HCT116 (cell line): ENCODE measurements at regions not wholly inside any gene's neighbourhood (a gene's known extent, or its start where the extent isn't known, plus 50 kb on each side); places are given as distances from the start of the nearest gene placed in this dataset.

Source experiments
- ATAC-seq: fragments of 200-7000 bp; cut with Tn5 transposase; 2 replicates; pipeline ENCODE4 v1.9.1; 2020; ENCODE audit warnings: mild to moderate bottlenecking, moderate library complexity
- BruUV-seq: library from RNA; stranded (reverse); fragments of 400-500 nt; replicated peaks from 2 replicates; lab custom pipeline; 2021; lab: Mats Ljungman, UMichigan
- CTCF ChIA-PET: fragments of 300-600 bp; sonication (Branson Sonifier 250); formaldehyde crosslinking; loops from one replicate; lab custom pipeline; 2021; ENCODE audit warnings: antibody characterized with exemption; lab: Charles Lee
- POLR2A ChIA-PET: fragments of 300-600, 350-600 bp; sonication (Branson Sonifier 250); formaldehyde crosslinking; loops from one replicate; lab custom pipeline; 2021; ENCODE audit warnings: antibody characterized with exemption; lab: Charles Lee
- RAD21 ChIA-PET, 2 experiments: fragments of 300-600 bp; sonication (Branson Sonifier 250); formaldehyde crosslinking; loops; one replicate each; lab custom pipeline; 2023; ENCODE audit warnings: low total read pairs in 2 of 2; ENCODE audit not compliant: uncharacterized antibody in 2 of 2, unreplicated experiment in 2 of 2, low non-redundant PET in 1 of 2; lab: Charles Lee
- DNase-seq: peaks from one replicate; pipeline ENCODE4 v3.0.0-alpha.2; 2010; ENCODE audit warnings: low read depth, low spot score
- H2AFZ ChIP-seq: fragments of 200-600 bp; shearing (Covaris generic), sonication (generic); 2 replicates; pipeline ENCODE4 v1.6.1; 2017; ENCODE audit warnings: low read depth, mixed run types, mixed read lengths, antibody characterized with exemption, low read length; ENCODE audit not compliant: poor library complexity, severe bottlenecking
- H3K27ac ChIP-seq: 2 replicates; pipeline ENCODE4 v1.5.1; 2012; ENCODE audit warnings: low read depth, low read length
- H3K27me3 ChIP-seq: fragments of 200-600 bp; sonication (generic); 2 replicates; pipeline ENCODE4 v1.6.1; 2016; ENCODE audit warnings: mixed run types, low read length, mixed read lengths; ENCODE audit not compliant: insufficient read depth
- H3K36me3 ChIP-seq, 2 experiments: fragments of 200-500 bp in 1 of 2; fragments of 200-600 bp in 1 of 2; sonication (Bioruptor generic) in 1 of 2; sonication (generic) in 1 of 2; 2 replicates each; pipeline versions ENCODE4 v1.5.1 to v1.6.1; 2014 to 2016; ENCODE audit warnings: low read length in 2 of 2, inconsistent platforms in 1 of 2, mixed read lengths in 1 of 2, mixed run types in 1 of 2; ENCODE audit not compliant: insufficient read depth in 2 of 2, control insufficient read depth in 1 of 2
- H3K4me1 ChIP-seq, 2 experiments: fragments of 200-600 bp in 1 of 2; sonication (generic) in 1 of 2; 2 replicates each; pipeline versions ENCODE4 v1.5.1 to v1.6.1; 2012 to 2017; ENCODE audit warnings: low read length in 2 of 2, inconsistent platforms in 1 of 2, mild to moderate bottlenecking in 1 of 2, mixed read lengths in 1 of 2, mixed run types in 1 of 2, moderate library complexity in 1 of 2; ENCODE audit not compliant: insufficient read depth in 2 of 2, control insufficient read depth in 1 of 2
- H3K4me2 ChIP-seq: fragments of 200-600 bp; sonication (generic); 2 replicates; pipeline ENCODE4 v1.6.1; 2017; ENCODE audit warnings: mixed run types, low read length, mixed read lengths
- H3K4me3 ChIP-seq, 2 experiments: fragments of 200-600 bp in 1 of 2; sonication (generic) in 1 of 2; replicated peaks in 1 of 2; 2 replicates each; pipeline ENCODE4 v1.5.1; 2011 to 2016; ENCODE audit warnings: low read length in 2 of 2, control low read depth in 1 of 2, low read depth in 1 of 2, mild to moderate bottlenecking in 1 of 2, mixed read lengths in 1 of 2, mixed run types in 1 of 2
- H3K79me2 ChIP-seq: fragments of 200-600 bp; sonication (generic); 2 replicates; pipeline ENCODE4 v1.6.1; 2017; ENCODE audit warnings: mild to moderate bottlenecking, mixed run types, low read length, moderate library complexity, mixed read lengths; ENCODE audit not compliant: insufficient read depth
- H3K9ac ChIP-seq: fragments of 200-600 bp; sonication (generic); 2 replicates; pipeline ENCODE4 v1.6.1; 2016; ENCODE audit warnings: low read length, mixed read lengths
- H3K9me2 ChIP-seq: fragments of 200-600 bp; sonication (generic), shearing (Covaris generic); 2 replicates; pipeline ENCODE4 v1.6.1; 2017; ENCODE audit warnings: mixed run types, mild to moderate bottlenecking, moderate library complexity; ENCODE audit not compliant: insufficient read depth
- H3K9me3 ChIP-seq, 2 experiments: fragments of 200-500 bp in 1 of 2; fragments of 200-600 bp in 1 of 2; sonication (Bioruptor generic) in 1 of 2; sonication (generic) in 1 of 2; 2 replicates each; pipeline ENCODE4 v1.6.1; 2014 to 2017; ENCODE audit warnings: low read length in 2 of 2, mixed read lengths in 2 of 2, inconsistent platforms in 1 of 2, low read depth in 1 of 2, mild to moderate bottlenecking in 1 of 2, mixed run types in 1 of 2, moderate library complexity in 1 of 2; ENCODE audit not compliant: control insufficient read depth in 1 of 2, insufficient read depth in 1 of 2
- H4K20me1 ChIP-seq: fragments of 200-600 bp; sonication (generic), shearing (Covaris generic); 2 replicates; pipeline ENCODE4 v1.6.1; 2017; ENCODE audit warnings: mixed run types, mild to moderate bottlenecking, moderate library complexity; ENCODE audit not compliant: insufficient read depth
- CBX3 ChIP-seq: IDR thresholded peaks from 2 replicates; pipeline ENCODE4 v1.6.1; 2012; ENCODE audit warnings: low read depth
- FOSL1 ChIP-seq: IDR thresholded peaks from 2 replicates; pipeline ENCODE4 v1.6.1; 2012; ENCODE audit warnings: low read depth
- JUND ChIP-seq: IDR thresholded peaks from 2 replicates; pipeline ENCODE4 v1.6.1; 2012
- SP1 ChIP-seq: IDR thresholded peaks from 2 replicates; pipeline ENCODE4 v1.6.1; 2012; ENCODE audit warnings: low read depth
- ZFX ChIP-seq: fragments of 450-650 bp; IDR thresholded peaks from 2 replicates; pipeline ENCODE4 v1.6.1; 2017
- ZNF274 ChIP-seq: fragments of 200-500 bp; sonication (Bioruptor generic); IDR thresholded peaks from 2 replicates; pipeline ENCODE4 v1.6.1; 2014; ENCODE audit warnings: mild to moderate bottlenecking, low read depth, low read length, inconsistent platforms
- intact Hi-C: fragments of 100-400 bp; cut with micrococcal nuclease; formaldehyde crosslinking; loops from 2 replicates; pipeline ENCODE4 v1.10.0; 2022
- TF ChIP-seq, protein P1 (sequence below): IDR thresholded peaks from 2 replicates; pipeline ENCODE4 v1.6.1; 2012; ENCODE audit warnings: low read depth
- TF ChIP-seq, protein P2 (sequence below): IDR thresholded peaks from 2 replicates; pipeline ENCODE4 v1.6.1; 2011; ENCODE audit warnings: mild to moderate bottlenecking, low read length, moderate library complexity; ENCODE audit not compliant: insufficient replicate concordance; ENCODE audit errors: extremely low read depth

DNA sequence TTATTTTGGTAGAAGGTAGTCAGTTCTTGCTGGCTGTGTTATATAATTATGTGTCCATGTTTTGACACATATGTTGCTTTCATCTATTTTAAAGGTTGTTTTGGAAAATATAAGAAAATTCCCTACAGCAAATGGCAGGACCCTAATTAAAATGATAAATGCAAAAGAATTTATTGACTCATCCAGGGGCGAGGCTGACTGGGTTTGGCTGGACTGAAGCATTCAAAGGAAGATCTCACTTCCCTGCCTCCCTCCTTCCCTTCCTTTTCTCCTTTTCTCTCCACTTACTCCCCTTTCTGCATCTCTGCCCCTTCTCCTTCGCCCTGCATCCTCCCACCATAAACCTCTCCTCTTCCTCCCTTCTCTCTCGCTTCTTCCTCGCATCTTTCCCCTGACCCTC lies 129.6 kb downstream of the SNAPC1 start:
- POLR2A ChIA-PET = no interaction called here
- no peak overlapping the region for H2AFZ ChIP-seq

More for the DNA sequence above, 129.6 kb downstream of the SNAPC1 start:
- Histone ChIP-seq H3K9ac (no peak overlapping the region), H3K9me3 (no peaks in the 10 kb centered on the region), H3K27ac (no peak overlapping the region), H3K79me2 (no peaks in the 10 kb centered on the region), H4K20me1 (no peaks in the 10 kb centered on the region), H3K4me1 (no peaks in the 10 kb centered on the region), H3K4me2 (no peak overlapping the region), H3K36me3 (no peaks in the 10 kb centered on the region), H3K27me3 (peaks cover 35% of the 10 kb centered on the region), H3K9me2 (no peaks in the 10 kb centered on the region), H3K4me3 (no peak overlapping the region)
- intact Hi-C loops = loop anchor here (10.0 kb wide), 1 partner anchor 1383 kb away; no protein-coding TSS in a partner anchor
- no peak for DNase-seq
- BruUV-seq = no TSS peak
- CTCF ChIA-PET = no interaction called here
- RAD21 ChIA-PET = no interaction called here
- no peak for TF ChIP-seq FOSL1
- TF ChIP-seq ZFX = no peak
- TF ChIP-seq, protein P1, sequence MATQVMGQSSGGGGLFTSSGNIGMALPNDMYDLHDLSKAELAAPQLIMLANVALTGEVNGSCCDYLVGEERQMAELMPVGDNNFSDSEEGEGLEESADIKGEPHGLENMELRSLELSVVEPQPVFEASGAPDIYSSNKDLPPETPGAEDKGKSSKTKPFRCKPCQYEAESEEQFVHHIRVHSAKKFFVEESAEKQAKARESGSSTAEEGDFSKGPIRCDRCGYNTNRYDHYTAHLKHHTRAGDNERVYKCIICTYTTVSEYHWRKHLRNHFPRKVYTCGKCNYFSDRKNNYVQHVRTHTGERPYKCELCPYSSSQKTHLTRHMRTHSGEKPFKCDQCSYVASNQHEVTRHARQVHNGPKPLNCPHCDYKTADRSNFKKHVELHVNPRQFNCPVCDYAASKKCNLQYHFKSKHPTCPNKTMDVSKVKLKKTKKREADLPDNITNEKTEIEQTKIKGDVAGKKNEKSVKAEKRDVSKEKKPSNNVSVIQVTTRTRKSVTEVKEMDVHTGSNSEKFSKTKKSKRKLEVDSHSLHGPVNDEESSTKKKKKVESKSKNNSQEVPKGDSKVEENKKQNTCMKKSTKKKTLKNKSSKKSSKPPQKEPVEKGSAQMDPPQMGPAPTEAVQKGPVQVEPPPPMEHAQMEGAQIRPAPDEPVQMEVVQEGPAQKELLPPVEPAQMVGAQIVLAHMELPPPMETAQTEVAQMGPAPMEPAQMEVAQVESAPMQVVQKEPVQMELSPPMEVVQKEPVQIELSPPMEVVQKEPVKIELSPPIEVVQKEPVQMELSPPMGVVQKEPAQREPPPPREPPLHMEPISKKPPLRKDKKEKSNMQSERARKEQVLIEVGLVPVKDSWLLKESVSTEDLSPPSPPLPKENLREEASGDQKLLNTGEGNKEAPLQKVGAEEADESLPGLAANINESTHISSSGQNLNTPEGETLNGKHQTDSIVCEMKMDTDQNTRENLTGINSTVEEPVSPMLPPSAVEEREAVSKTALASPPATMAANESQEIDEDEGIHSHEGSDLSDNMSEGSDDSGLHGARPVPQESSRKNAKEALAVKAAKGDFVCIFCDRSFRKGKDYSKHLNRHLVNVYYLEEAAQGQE = no peak
- no peak for TF ChIP-seq CBX3
- no peak for TF ChIP-seq ZNF274
- TF ChIP-seq SP1 = no peak
- TF ChIP-seq, protein P2, sequence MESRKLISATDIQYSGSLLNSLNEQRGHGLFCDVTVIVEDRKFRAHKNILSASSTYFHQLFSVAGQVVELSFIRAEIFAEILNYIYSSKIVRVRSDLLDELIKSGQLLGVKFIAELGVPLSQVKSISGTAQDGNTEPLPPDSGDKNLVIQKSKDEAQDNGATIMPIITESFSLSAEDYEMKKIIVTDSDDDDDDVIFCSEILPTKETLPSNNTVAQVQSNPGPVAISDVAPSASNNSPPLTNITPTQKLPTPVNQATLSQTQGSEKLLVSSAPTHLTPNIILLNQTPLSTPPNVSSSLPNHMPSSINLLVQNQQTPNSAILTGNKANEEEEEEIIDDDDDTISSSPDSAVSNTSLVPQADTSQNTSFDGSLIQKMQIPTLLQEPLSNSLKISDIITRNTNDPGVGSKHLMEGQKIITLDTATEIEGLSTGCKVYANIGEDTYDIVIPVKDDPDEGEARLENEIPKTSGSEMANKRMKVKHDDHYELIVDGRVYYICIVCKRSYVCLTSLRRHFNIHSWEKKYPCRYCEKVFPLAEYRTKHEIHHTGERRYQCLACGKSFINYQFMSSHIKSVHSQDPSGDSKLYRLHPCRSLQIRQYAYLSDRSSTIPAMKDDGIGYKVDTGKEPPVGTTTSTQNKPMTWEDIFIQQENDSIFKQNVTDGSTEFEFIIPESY = no peak
- TF ChIP-seq JUND = no peak
- no peak for ATAC-seq
